Prostate gland (tissue), 2 donors: ENCODE measurements at regions not wholly inside any gene's neighbourhood (a gene's known extent, or its start where the extent isn't known, plus 50 kb on each side); places are given as distances from the start of the nearest gene placed in this dataset.

ENCODE experiments used
- POLR2AphosphoS5 ChIP-seq: sonication (generic); formaldehyde crosslinking; IDR thresholded peaks from one replicate; pipeline ENCODE4 v1.6.1; 2017; ENCODE audit warnings: antibody characterized with exemption
- TF ChIP-seq, protein P1 (sequence below), 4 experiments: fragments of 200-600 bp in 2 of 4; fragments of 450-650 bp in 2 of 4; sonication (generic) in 2 of 4; IDR thresholded peaks; 1 replicate in 3 of 4; 2 replicates in 1 of 4; pipeline ENCODE4 v1.5.1; 2016 to 2019; ENCODE audit warnings: antibody characterized with exemption in 4 of 4, mild to moderate bottlenecking in 2 of 4, moderate library complexity in 2 of 4

DNA sequence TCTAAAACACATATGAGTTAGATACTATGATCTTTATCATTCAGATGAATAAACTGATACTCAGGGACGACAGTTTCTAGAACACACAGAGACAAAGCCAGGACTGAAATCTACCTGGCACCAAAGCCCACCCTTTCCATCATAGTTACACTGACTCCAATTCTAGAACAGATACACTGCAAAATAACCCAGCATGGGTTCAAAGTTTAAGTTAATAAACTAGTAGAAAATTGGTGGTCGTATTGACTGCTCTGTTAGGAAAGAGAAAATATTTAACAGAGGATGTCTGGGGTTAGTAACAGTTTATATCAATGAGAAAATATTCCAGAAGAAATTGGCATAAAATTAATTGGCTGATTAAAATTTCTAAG lies 60.8 kb upstream of the BCL9 start:
- TF ChIP-seq, protein P1, sequence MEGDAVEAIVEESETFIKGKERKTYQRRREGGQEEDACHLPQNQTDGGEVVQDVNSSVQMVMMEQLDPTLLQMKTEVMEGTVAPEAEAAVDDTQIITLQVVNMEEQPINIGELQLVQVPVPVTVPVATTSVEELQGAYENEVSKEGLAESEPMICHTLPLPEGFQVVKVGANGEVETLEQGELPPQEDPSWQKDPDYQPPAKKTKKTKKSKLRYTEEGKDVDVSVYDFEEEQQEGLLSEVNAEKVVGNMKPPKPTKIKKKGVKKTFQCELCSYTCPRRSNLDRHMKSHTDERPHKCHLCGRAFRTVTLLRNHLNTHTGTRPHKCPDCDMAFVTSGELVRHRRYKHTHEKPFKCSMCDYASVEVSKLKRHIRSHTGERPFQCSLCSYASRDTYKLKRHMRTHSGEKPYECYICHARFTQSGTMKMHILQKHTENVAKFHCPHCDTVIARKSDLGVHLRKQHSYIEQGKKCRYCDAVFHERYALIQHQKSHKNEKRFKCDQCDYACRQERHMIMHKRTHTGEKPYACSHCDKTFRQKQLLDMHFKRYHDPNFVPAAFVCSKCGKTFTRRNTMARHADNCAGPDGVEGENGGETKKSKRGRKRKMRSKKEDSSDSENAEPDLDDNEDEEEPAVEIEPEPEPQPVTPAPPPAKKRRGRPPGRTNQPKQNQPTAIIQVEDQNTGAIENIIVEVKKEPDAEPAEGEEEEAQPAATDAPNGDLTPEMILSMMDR (IDR thresholded peaks at IDR 0.05): no peak
- TF ChIP-seq POLR2AphosphoS5: no peak
